ENCODE measurements at regions not wholly inside any gene's neighbourhood (a gene's known extent, or its start where the extent isn't known, plus 50 kb on each side); places are given as distances from the start of the nearest gene placed in this dataset.

GRCh38 chr4:54915276-54915675 lies 210.1 kb downstream of the KDR start:
- no peak overlapping the region for H3K27ac ChIP-seq (ENCODE audit: low read depth, low read length)
- H3K36me3 ChIP-seq (ENCODE audit: insufficient read depth, low read length), result no peaks in the 10 kb centered on the region
- H3K9ac ChIP-seq (ENCODE audit: low read depth, low read length), result no peak overlapping the region
- no peaks in the 10 kb centered on the region for H3K9me3 ChIP-seq (ENCODE audit: insufficient read depth, low read depth, low read length)
- no peak overlapping the region for H3K4me3 ChIP-seq (ENCODE audit: low read length)
- WGBS, result 89% methylated on average over 2 of the region's 2 CpGs
- H3K27me3 ChIP-seq (ENCODE audit: insufficient read depth, low read length), result no peaks in the 10 kb centered on the region
- H3K4me1 ChIP-seq (ENCODE audit: insufficient read depth, low read length), result peaks cover 9% of the 10 kb centered on the region; the same call in 1 of the 2 replicates

GRCh38 chr4:54914781-54915180 lies 210.6 kb downstream of the KDR start:
- Histone ChIP-seq H3K36me3 (ENCODE audit: insufficient read depth, low read length) (no peaks in the 10 kb centered on the region), H3K4me3 (ENCODE audit: low read length) (no peak overlapping the region), H3K27me3 (ENCODE audit: insufficient read depth, low read length) (no peaks in the 10 kb centered on the region), H3K27ac (ENCODE audit: low read depth, low read length) (no peak overlapping the region), H3K9me3 (ENCODE audit: insufficient read depth, low read depth, low read length) (no peaks in the 10 kb centered on the region), H3K9ac (ENCODE audit: low read depth, low read length) (no peak overlapping the region), H3K4me1 (ENCODE audit: insufficient read depth, low read length) (peaks cover 9% of the 10 kb centered on the region; the same call in 1 of the 2 replicates)
- WGBS, result 92% methylated on average over 2 of the region's 2 CpGs

GRCh38 chr4:54913751-54914526 lies 211.5 kb downstream of the KDR start:
- H3K27ac ChIP-seq (ENCODE audit: low read depth, low read length), result no peak overlapping the region
- peaks cover 9% of the 10 kb centered on the region; the same call in 1 of the 2 replicates for H3K4me1 ChIP-seq (ENCODE audit: insufficient read depth, low read length)
- H3K4me3 ChIP-seq (ENCODE audit: low read length), result no peak overlapping the region
- WGBS, result 98% methylated on average over 8 of the region's 8 CpGs
- H3K36me3 ChIP-seq (ENCODE audit: insufficient read depth, low read length), result no peaks in the 10 kb centered on the region
- no peaks in the 10 kb centered on the region for H3K9me3 ChIP-seq (ENCODE audit: insufficient read depth, low read depth, low read length)
- no peak overlapping the region for H3K9ac ChIP-seq (ENCODE audit: low read depth, low read length)
- no peaks in the 10 kb centered on the region for H3K27me3 ChIP-seq (ENCODE audit: insufficient read depth, low read length)

GRCh38 chr4:54912155-54912554 lies 213.2 kb downstream of the KDR start:
- Histone ChIP-seq H3K4me1 (ENCODE audit: insufficient read depth, low read length) (peaks cover 9% of the 10 kb centered on the region; the same call in 1 of the 2 replicates), H3K27ac (ENCODE audit: low read depth, low read length) (no peak overlapping the region), H3K9ac (ENCODE audit: low read depth, low read length) (no peak overlapping the region), H3K27me3 (ENCODE audit: insufficient read depth, low read length) (no peaks in the 10 kb centered on the region), H3K9me3 (ENCODE audit: insufficient read depth, low read depth, low read length) (peaks cover 11% of the 10 kb centered on the region), H3K4me3 (ENCODE audit: low read length) (no peak overlapping the region), H3K36me3 (ENCODE audit: insufficient read depth, low read length) (no peaks in the 10 kb centered on the region)
- WGBS, result 92% methylated on average over 3 of the region's 3 CpGs

- Histone ChIP-seq H3K4me1 (ENCODE audit: insufficient read depth, low read length) (peaks cover 9% of the 10 kb centered on the region; the same call in 1 of the 2 replicates), H3K9me3 (ENCODE audit: insufficient read depth, low read depth, low read length) (peaks cover 11% of the 10 kb centered on the region), H3K36me3 (ENCODE audit: insufficient read depth, low read length) (no peaks in the 10 kb centered on the region), H3K27ac (ENCODE audit: low read depth, low read length) (no peak overlapping the region), H3K27me3 (ENCODE audit: insufficient read depth, low read length) (no peaks in the 10 kb centered on the region), H3K4me3 (ENCODE audit: low read length) (no peak overlapping the region), H3K9ac (ENCODE audit: low read depth, low read length) (no peak overlapping the region)
- 97% methylated on average over 2 of the region's 2 CpGs for WGBS
Observed at GRCh38 chr4:54909961-54910360, 215.4 kb downstream of the KDR start.

GRCh38 chr4:54908763-54909162 lies 216.6 kb downstream of the KDR start:
- no peaks in the 10 kb centered on the region for H3K27me3 ChIP-seq (ENCODE audit: insufficient read depth, low read length)

GRCh38 chr4:54904953-54905352 lies 220.4 kb downstream of the KDR start:
- peaks cover 11% of the 10 kb centered on the region for H3K9me3 ChIP-seq (ENCODE audit: insufficient read depth, low read depth, low read length)

More at GRCh38 chr4:54908763-54909162, 216.6 kb downstream of the KDR start:
- H3K27ac ChIP-seq (ENCODE audit: low read depth, low read length), result no peak overlapping the region
- WGBS, result 91% methylated on average over 3 of the region's 3 CpGs
- H3K9me3 ChIP-seq (ENCODE audit: insufficient read depth, low read depth, low read length), result peaks cover 11% of the 10 kb centered on the region
- no peaks in the 10 kb centered on the region for H3K36me3 ChIP-seq (ENCODE audit: insufficient read depth, low read length)
- H3K9ac ChIP-seq (ENCODE audit: low read depth, low read length), result no peak overlapping the region
- H3K4me3 ChIP-seq (ENCODE audit: low read length), result no peak overlapping the region
- peaks cover 9% of the 10 kb centered on the region; the same call in 1 of the 2 replicates for H3K4me1 ChIP-seq (ENCODE audit: insufficient read depth, low read length)

GRCh38 chr4:54902976-54903375 lies 222.4 kb downstream of the KDR start:
- no peaks in the 10 kb centered on the region for H3K27me3 ChIP-seq (ENCODE audit: insufficient read depth, low read length)
- H3K27ac ChIP-seq (ENCODE audit: low read depth, low read length), result no peak overlapping the region
- H3K9ac ChIP-seq (ENCODE audit: low read depth, low read length), result no peak overlapping the region
- H3K36me3 ChIP-seq (ENCODE audit: insufficient read depth, low read length), result no peaks in the 10 kb centered on the region
- no peaks in the 10 kb centered on the region for H3K4me1 ChIP-seq (ENCODE audit: insufficient read depth, low read length)
- H3K4me3 ChIP-seq (ENCODE audit: low read length), result no peak overlapping the region
- H3K9me3 ChIP-seq (ENCODE audit: insufficient read depth, low read depth, low read length), result peaks cover 8% of the 10 kb centered on the region
- 94% methylated on average over 3 of the region's 3 CpGs for WGBS

More at GRCh38 chr4:54904953-54905352, 220.4 kb downstream of the KDR start:
- no peaks in the 10 kb centered on the region for H3K4me1 ChIP-seq (ENCODE audit: insufficient read depth, low read length)
- H3K27ac ChIP-seq (ENCODE audit: low read depth, low read length), result no peak overlapping the region
- no peak overlapping the region for H3K4me3 ChIP-seq (ENCODE audit: low read length)
- 92% methylated on average over 1 of the region's 2 CpGs for WGBS
- no peaks in the 10 kb centered on the region for H3K27me3 ChIP-seq (ENCODE audit: insufficient read depth, low read length)
- H3K9ac ChIP-seq (ENCODE audit: low read depth, low read length), result no peak overlapping the region
- no peaks in the 10 kb centered on the region for H3K36me3 ChIP-seq (ENCODE audit: insufficient read depth, low read length)

GRCh38 chr4:54902271-54902670 lies 223.1 kb downstream of the KDR start:
- Histone ChIP-seq H3K36me3 (ENCODE audit: insufficient read depth, low read length) (no peaks in the 10 kb centered on the region), H3K4me1 (ENCODE audit: insufficient read depth, low read length) (no peaks in the 10 kb centered on the region), H3K27me3 (ENCODE audit: insufficient read depth, low read length) (no peaks in the 10 kb centered on the region), H3K9me3 (ENCODE audit: insufficient read depth, low read depth, low read length) (peaks cover under 1% of the 10 kb centered on the region; the same call in 1 of the 2 replicates), H3K9ac (ENCODE audit: low read depth, low read length) (no peak overlapping the region), H3K4me3 (ENCODE audit: low read length) (no peak overlapping the region), H3K27ac (ENCODE audit: low read depth, low read length) (no peak overlapping the region)
- 100% methylated on average over 1 of the region's 1 CpG for WGBS

- Histone ChIP-seq H3K4me1 (ENCODE audit: insufficient read depth, low read length) (no peaks in the 10 kb centered on the region), H3K4me3 (ENCODE audit: low read length) (no peak overlapping the region), H3K27me3 (ENCODE audit: insufficient read depth, low read length) (no peaks in the 10 kb centered on the region), H3K9me3 (ENCODE audit: insufficient read depth, low read depth, low read length) (no peaks in the 10 kb centered on the region), H3K9ac (ENCODE audit: low read depth, low read length) (no peak overlapping the region), H3K36me3 (ENCODE audit: insufficient read depth, low read length) (no peaks in the 10 kb centered on the region), H3K27ac (ENCODE audit: low read depth, low read length) (no peak overlapping the region)
- WGBS, result 89% methylated on average over 1 of the region's 1 CpG
Observed at GRCh38 chr4:54901202-54901601, 224.2 kb downstream of the KDR start.

GRCh38 chr4:54898656-54899340 lies 226.6 kb downstream of the KDR start:
- Histone ChIP-seq H3K36me3 (ENCODE audit: insufficient read depth, low read length) (no peaks in the 10 kb centered on the region), H3K9me3 (ENCODE audit: insufficient read depth, low read depth, low read length) (no peaks in the 10 kb centered on the region), H3K27ac (ENCODE audit: low read depth, low read length) (no peak overlapping the region), H3K9ac (ENCODE audit: low read depth, low read length) (no peak overlapping the region), H3K4me1 (ENCODE audit: insufficient read depth, low read length) (no peaks in the 10 kb centered on the region), H3K4me3 (ENCODE audit: low read length) (no peak overlapping the region), H3K27me3 (ENCODE audit: insufficient read depth, low read length) (no peaks in the 10 kb centered on the region)
- WGBS, result 100% methylated on average over 2 of the region's 2 CpGs
